Heart left ventricle (tissue), 16 donors: ENCODE measurements at regions not wholly inside any gene's neighbourhood (a gene's known extent, or its start where the extent isn't known, plus 50 kb on each side); places are given as distances from the start of the nearest gene placed in this dataset.

ENCODE experiments used
- ATAC-seq, 4 donors: fragments of 200-7000 bp; cut with Tn5 transposase; one replicate each; pipeline ENCODE4 v1.9.1; 2020 to 2022; ENCODE audit warnings: moderate library complexity in 4 of 4, mild to moderate bottlenecking in 3 of 4, moderate number of reproducible peaks in 1 of 4
- DNase-seq, 5 donors: peaks; one replicate each; pipeline ENCODE4 v3.0.0-alpha.2; 2020
- H3K27ac ChIP-seq, 12 donors: fragments of 200-600 bp; sonication (generic) in 4 of 12; one replicate each; pipeline versions ENCODE4 v1.5.0 to v1.8.0; 2016 to 2022; ENCODE audit warnings: mild to moderate bottlenecking in 2 of 12
- H3K27me3 ChIP-seq, 9 donors: fragments of 200-600 bp; sonication (generic) in 2 of 9; one replicate each; pipeline versions ENCODE4 v1.5.1 to v1.8.0; 2016 to 2022; ENCODE audit warnings: mild to moderate bottlenecking in 3 of 9
- H3K36me3 ChIP-seq, 9 donors: fragments of 200-600 bp; sonication (generic) in 2 of 9; one replicate each; pipeline versions ENCODE4 v1.5.0 to v1.8.0; 2018 to 2022; ENCODE audit warnings: mild to moderate bottlenecking in 2 of 9
- H3K4me1 ChIP-seq, 12 donors: fragments of 200-600 bp; sonication (generic) in 4 of 12; one replicate each; pipeline versions ENCODE4 v1.5.0 to v1.8.0; 2016 to 2022; ENCODE audit warnings: mild to moderate bottlenecking in 3 of 12
- H3K4me3 ChIP-seq, 12 donors: fragments of 200-600 bp; sonication (generic) in 4 of 12; one replicate each; pipeline versions ENCODE4 v1.5.0 to v1.8.0; 2017 to 2022; ENCODE audit warnings: mild to moderate bottlenecking in 9 of 12, moderate library complexity in 4 of 12
- H3K9me3 ChIP-seq, 12 donors: fragments of 200-600 bp; sonication (generic) in 4 of 12; one replicate each; pipeline versions ENCODE4 v1.5.0 to v1.8.0; 2016 to 2022; ENCODE audit warnings: mild to moderate bottlenecking in 1 of 12
- CTCF ChIP-seq, 12 donors: fragments of 200-600 bp; sonication (generic) in 4 of 12; IDR thresholded peaks; one replicate each; pipeline versions ENCODE4 v1.5.0 to v1.8.0; 2018 to 2022; ENCODE audit warnings: antibody characterized with exemption in 12 of 12, mild to moderate bottlenecking in 5 of 12
- POLR2A ChIP-seq, 2 donors: fragments of 450-650 bp; IDR thresholded peaks; one replicate each; pipeline ENCODE4 v1.6.1; 2017; ENCODE audit warnings: antibody characterized with exemption in 2 of 2, mild to moderate bottlenecking in 2 of 2, moderate library complexity in 2 of 2
- WGBS, 4 donors: extraction: QIAGEN DNeasy Blood & Tissue Kit in 2 of 4; methylation state at CpG; one replicate each; pipeline versions ENCODE4 v1.1.5 to v1.1.7; 2013 to 2018; 5-methylcytosine and 5-hydroxymethylcytosine counted together
- intact Hi-C, 10 donors: fragments of 100-400 bp; cut with DNase I; formaldehyde crosslinking; loops; one replicate each; pipeline versions ENCODE4 v1.11.1 to v1.14.2; 2022
- donor health status: ischemic (EF 13 %, LVEDD 7.1; RV severe dilation, severe dysfunction).
- donor health status: healthy with polysubstance abuse.
- donor health status: DM: no; HTN: yes; CAD: no.
- donor health status: DM: no; HTN: no; CAD: no.
- donor health status: ischemic (EF 25% LVEDD 6.9; RV normal size, moderate dysfunction).
- donor health status: ischemic (EF 25% LVEDD 5.7; RV mildly dilated, moderate dysfunction).
- donor health status: healthy.
- donor health status: DM: yes; HTN: yes; CAD: no.
- donor health status: ischemic (EF 35%, LVEDD 5.7; RV mildly dilated, moderate dysfunction).
- donor health status: nonischemic (EF 11% LVEDD 7.7; RV severe dilation, severe dysfunction).
- donor health status: DM: yes; HTN: yes; CAD: no.
- donor health status: PGD.
- donor health status: ischemic (EF 29% LVEDD 5.4; RV normal size, mild dysfunction).
- donor health status: nonischemic (EF 23%, LVEDD 6.1; RV moderate dilation, normal function).

GRCh38 chr5:166363087-166363760 lies 1928.2 kb upstream of the WWC1 start:
- ATAC-seq: no peak
- intact Hi-C loops: no loop called here
- no peak overlapping the region for H3K4me3 ChIP-seq
- H3K27ac ChIP-seq: no peak overlapping the region
- H3K36me3 ChIP-seq: no peaks in the 10 kb centered on the region
- H3K27me3 ChIP-seq: no peaks in the 10 kb centered on the region
- no peaks in the 10 kb centered on the region for H3K4me1 ChIP-seq
- no peak for TF ChIP-seq CTCF (IDR thresholded peaks at IDR 0.05)
- TF ChIP-seq POLR2A (IDR thresholded peaks at IDR 0.05): no peak
- peaks cover 0 to 21% (median 0%) of the 10 kb centered on the region in 12 donors for H3K9me3 ChIP-seq
- no peak for DNase-seq
- 44 to 73% (median 53%) methylated on average over 6 of the region's 6 CpGs for WGBS, 4 donors

GRCh38 chr5:166365164-166365563 lies 1926.3 kb upstream of the WWC1 start:
- Histone ChIP-seq H3K4me3 (no peak overlapping the region), H3K36me3 (no peaks in the 10 kb centered on the region), H3K27ac (no peak overlapping the region), H3K4me1 (no peaks in the 10 kb centered on the region), H3K9me3 (peaks cover 0 to 21% (median 0%) of the 10 kb centered on the region in 12 donors), H3K27me3 (no peaks in the 10 kb centered on the region)
- no peak for ATAC-seq
- intact Hi-C loops: no loop called here
- no peak for DNase-seq
- WGBS, 4 donors: 43 to 50% (median 48%) methylated on average over 4 of the region's 4 CpGs
- TF ChIP-seq CTCF (IDR thresholded peaks at IDR 0.05): no peak
- no peak for TF ChIP-seq POLR2A (IDR thresholded peaks at IDR 0.05)

GRCh38 chr5:166367391-166367790 lies 1924.1 kb upstream of the WWC1 start:
- intact Hi-C loops: no loop called here
- Histone ChIP-seq H3K4me1 (no peaks in the 10 kb centered on the region), H3K9me3 (peaks cover 0 to 8% (median 0%) of the 10 kb centered on the region in 12 donors), H3K36me3 (no peaks in the 10 kb centered on the region), H3K4me3 (no peak overlapping the region), H3K27ac (no peak overlapping the region), H3K27me3 (no peaks in the 10 kb centered on the region)
- WGBS, 4 donors: 69 to 83% (median 70%) methylated on average over 1 of the region's 1 CpG
- TF ChIP-seq POLR2A (IDR thresholded peaks at IDR 0.05): no peak
- TF ChIP-seq CTCF (IDR thresholded peaks at IDR 0.05): no peak
- ATAC-seq (no peak), DNase-seq (no peak)

DNA sequence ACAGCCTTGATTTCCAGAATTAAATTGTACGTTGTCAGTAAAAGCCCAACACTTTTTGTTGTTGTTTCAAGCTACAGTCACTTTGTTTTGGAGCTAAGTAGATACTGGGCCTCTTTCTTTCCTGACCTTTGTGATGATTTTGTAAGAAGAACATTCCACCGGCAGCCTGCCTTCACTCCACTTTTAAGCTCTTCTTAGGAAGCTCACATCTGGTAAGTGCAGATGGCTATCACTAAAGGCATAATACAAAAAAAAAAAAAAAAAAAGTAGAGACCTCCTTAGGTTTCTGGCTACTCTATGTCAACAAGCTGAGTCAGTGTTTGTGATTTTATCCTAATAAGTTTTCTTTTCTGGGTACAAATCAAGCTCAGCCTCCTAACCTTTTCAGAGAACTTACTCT lies 1922.1 kb upstream of the WWC1 start:
- TF ChIP-seq POLR2A (IDR thresholded peaks at IDR 0.05) (no peak), CTCF (IDR thresholded peaks at IDR 0.05) (no peak)
- DNase-seq (no peak), ATAC-seq (no peak)
- H3K4me1 ChIP-seq: no peaks in the 10 kb centered on the region
- H3K4me3 ChIP-seq: no peak overlapping the region
- H3K27ac ChIP-seq: no peak overlapping the region
- intact Hi-C loops: no loop called here
- H3K9me3 ChIP-seq: no peaks in the 10 kb centered on the region
- WGBS, 4 donors: 33 to 48% (median 34%) methylated on average over 2 of the region's 2 CpGs
- no peaks in the 10 kb centered on the region for H3K27me3 ChIP-seq
- H3K36me3 ChIP-seq: no peaks in the 10 kb centered on the region
